Breast epithelium (tissue), 3 donors: ENCODE measurements at regions not wholly inside any gene's neighbourhood (a gene's known extent, or its start where the extent isn't known, plus 50 kb on each side); places are given as distances from the start of the nearest gene placed in this dataset.

ENCODE experiments used
- POLR2A ChIP-seq: fragments of 450-650 bp; IDR thresholded peaks from one replicate; pipeline ENCODE4 v1.6.1; 2016; ENCODE audit warnings: antibody characterized with exemption, mild to moderate bottlenecking, moderate library complexity
- POLR2AphosphoS5 ChIP-seq, 3 donors: sonication (generic); formaldehyde crosslinking; IDR thresholded peaks; one replicate each; pipeline ENCODE4 v1.6.1; 2017; ENCODE audit warnings: antibody characterized with exemption in 3 of 3
- TF ChIP-seq, protein P1 (sequence below), 3 donors: fragments of 450-650 bp; IDR thresholded peaks; one replicate each; pipeline ENCODE4 v1.5.1; 2016 to 2017; ENCODE audit warnings: antibody characterized with exemption in 3 of 3, mild to moderate bottlenecking in 3 of 3, moderate library complexity in 3 of 3

DNA sequence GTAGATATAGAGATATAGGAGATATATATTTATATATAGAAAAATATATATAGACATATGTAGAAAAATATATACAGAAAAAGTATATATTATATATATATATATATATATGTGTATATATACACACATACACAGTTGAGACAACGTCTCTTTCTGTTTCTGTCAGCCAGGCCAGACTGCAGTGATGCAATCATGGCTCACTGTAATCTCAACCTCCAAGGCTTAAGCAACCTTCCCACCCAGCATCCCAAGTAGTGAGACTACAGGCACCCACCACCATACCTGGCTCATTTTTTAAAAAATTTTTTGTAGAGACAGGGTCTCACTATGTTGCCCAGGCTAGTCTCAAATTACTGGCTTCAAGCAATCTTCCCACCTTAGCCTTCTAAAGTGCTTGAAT, 426.3 kb downstream of the GPM6A start:
- TF ChIP-seq POLR2A (no peak), POLR2AphosphoS5 (IDR thresholded peaks at IDR 0.05) (no peak)
- TF ChIP-seq, protein P1, sequence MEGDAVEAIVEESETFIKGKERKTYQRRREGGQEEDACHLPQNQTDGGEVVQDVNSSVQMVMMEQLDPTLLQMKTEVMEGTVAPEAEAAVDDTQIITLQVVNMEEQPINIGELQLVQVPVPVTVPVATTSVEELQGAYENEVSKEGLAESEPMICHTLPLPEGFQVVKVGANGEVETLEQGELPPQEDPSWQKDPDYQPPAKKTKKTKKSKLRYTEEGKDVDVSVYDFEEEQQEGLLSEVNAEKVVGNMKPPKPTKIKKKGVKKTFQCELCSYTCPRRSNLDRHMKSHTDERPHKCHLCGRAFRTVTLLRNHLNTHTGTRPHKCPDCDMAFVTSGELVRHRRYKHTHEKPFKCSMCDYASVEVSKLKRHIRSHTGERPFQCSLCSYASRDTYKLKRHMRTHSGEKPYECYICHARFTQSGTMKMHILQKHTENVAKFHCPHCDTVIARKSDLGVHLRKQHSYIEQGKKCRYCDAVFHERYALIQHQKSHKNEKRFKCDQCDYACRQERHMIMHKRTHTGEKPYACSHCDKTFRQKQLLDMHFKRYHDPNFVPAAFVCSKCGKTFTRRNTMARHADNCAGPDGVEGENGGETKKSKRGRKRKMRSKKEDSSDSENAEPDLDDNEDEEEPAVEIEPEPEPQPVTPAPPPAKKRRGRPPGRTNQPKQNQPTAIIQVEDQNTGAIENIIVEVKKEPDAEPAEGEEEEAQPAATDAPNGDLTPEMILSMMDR (IDR thresholded peaks at IDR 0.05): no peak
